NCI-H2196 (cell line): ENCODE measurements at regions not wholly inside any gene's neighbourhood (a gene's known extent, or its start where the extent isn't known, plus 50 kb on each side); places are given as distances from the start of the nearest gene placed in this dataset.
A peak's percentile ranks its signal among the peaks of the same experiment; 100 is the strongest.

ENCODE experiments used
- DNase-seq: peaks from one replicate; lab custom pipeline; 2025; ENCODE audit not compliant: unreplicated experiment; lab: John Stamatoyannopoulos, UW

- no peak for DNase-seq
Observed at GRCh38 chr6:141593311-141593710, 539.4 kb upstream of the GJE1 start.

- DNase-seq = no peak
Observed at GRCh38 chr6:141587482-141588266, 545.1 kb upstream of the GJE1 start.

- DNase-seq = no peak
Observed at GRCh38 chr6:141580988-141581552, 551.7 kb upstream of the GJE1 start.

GRCh38 chr6:141580131-141580530, 552.6 kb upstream of the GJE1 start:
- no peak for DNase-seq

GRCh38 chr6:141576751-141577150, 556.0 kb upstream of the GJE1 start:
- DNase-seq = no peak

- DNase-seq = peak; percentile 84
Observed at GRCh38 chr6:141562851-141563763, 569.6 kb upstream of the GJE1 start.

- DNase-seq = no peak
Observed at GRCh38 chr6:141562186-141562811, 570.4 kb upstream of the GJE1 start.

- peak; percentile 36 for DNase-seq
Observed at GRCh38 chr6:141561154-141561553, 571.6 kb upstream of the GJE1 start.

- DNase-seq = peak; percentile 88
Observed at GRCh38 chr6:141552463-141552862, 580.3 kb upstream of the GJE1 start.

GRCh38 chr6:141552031-141552430, 580.7 kb upstream of the GJE1 start:
- peak; percentile 37 for DNase-seq

- no peak for DNase-seq
Observed at GRCh38 chr6:141551318-141551717, 581.4 kb upstream of the GJE1 start.

GRCh38 chr6:141550471-141550870, 582.3 kb upstream of the GJE1 start:
- DNase-seq = no peak

GRCh38 chr6:141548966-141549365, 583.8 kb upstream of the GJE1 start:
- no peak for DNase-seq

GRCh38 chr6:141541581-141542324, 591.0 kb upstream of the GJE1 start:
- DNase-seq = no peak

GRCh38 chr6:141540207-141540606, 592.5 kb upstream of the GJE1 start:
- DNase-seq = no peak

- no peak for DNase-seq
Observed at GRCh38 chr6:141539617-141540016, 593.1 kb upstream of the GJE1 start.

GRCh38 chr6:141532211-141532610, 600.5 kb upstream of the GJE1 start:
- DNase-seq = no peak

GRCh38 chr6:141531040-141531439, 601.7 kb upstream of the GJE1 start:
- DNase-seq = no peak

GRCh38 chr6:141528596-141528995, 604.1 kb upstream of the GJE1 start:
- DNase-seq = no peak

- no peak for DNase-seq
Observed at GRCh38 chr6:141526985-141527384, 605.7 kb upstream of the GJE1 start.

- no peak for DNase-seq
Observed at GRCh38 chr6:141521440-141521839, 611.3 kb upstream of the GJE1 start.
